Endodermal cell (in vitro differentiated cells): ENCODE measurements at regions not wholly inside any gene's neighbourhood (a gene's known extent, or its start where the extent isn't known, plus 50 kb on each side); places are given as distances from the start of the nearest gene placed in this dataset.

Source experiments
- DNase-seq: peaks from one replicate; pipeline ENCODE4 v3.0.0-alpha.2; 2017
- H3K27ac ChIP-seq: 2 replicates; pipeline ENCODE4 v1.5.1; 2013; ENCODE audit warnings: mild to moderate bottlenecking, low read depth, low read length, moderate library complexity
- H3K27me3 ChIP-seq: 2 replicates; pipeline ENCODE4 v1.6.1; 2013; ENCODE audit warnings: mild to moderate bottlenecking, low read length, moderate library complexity; ENCODE audit not compliant: insufficient read depth, control insufficient read depth, poor library complexity, severe bottlenecking
- H3K36me3 ChIP-seq: 2 replicates; pipeline ENCODE4 v1.7.0; 2013; ENCODE audit warnings: mild to moderate bottlenecking, low read length, moderate library complexity; ENCODE audit not compliant: control insufficient read depth, insufficient read depth
- H3K4me1 ChIP-seq: one replicate; pipeline ENCODE4 v1.7.0; 2013; ENCODE audit warnings: low read length; ENCODE audit not compliant: control insufficient read depth, insufficient read depth
- H3K4me3 ChIP-seq: 2 replicates; pipeline ENCODE4 v1.5.1; 2013; ENCODE audit warnings: mild to moderate bottlenecking, low read length, moderate library complexity
- H3K9ac ChIP-seq: 2 replicates; pipeline ENCODE4 v1.6.1; 2013; ENCODE audit warnings: mild to moderate bottlenecking, low read length, moderate library complexity; ENCODE audit not compliant: poor library complexity, severe bottlenecking; ENCODE audit errors: extremely low read depth
- H3K9me3 ChIP-seq: 2 replicates; pipeline ENCODE4 v1.6.1; 2013; ENCODE audit warnings: mild to moderate bottlenecking, low read length, moderate library complexity; ENCODE audit not compliant: control insufficient read depth
- H3K27ac Mint-ChIP-seq: 2 replicates; pipeline ENCODE4 v1.8.0; 2020; ENCODE audit warnings: mixed read lengths
- H3K27me3 Mint-ChIP-seq: 2 replicates; pipeline ENCODE4 v1.8.0; 2021; ENCODE audit warnings: mild to moderate bottlenecking, mixed read lengths; ENCODE audit not compliant: insufficient read depth
- H3K36me3 Mint-ChIP-seq: 2 replicates; pipeline ENCODE4 v1.8.0; 2020; ENCODE audit warnings: low read depth, mixed read lengths
- H3K4me1 Mint-ChIP-seq: 2 replicates; pipeline ENCODE4 v1.8.0; 2020; ENCODE audit warnings: mixed read lengths
- H3K4me3 Mint-ChIP-seq: 2 replicates; pipeline ENCODE4 v1.8.0; 2020; ENCODE audit warnings: mild to moderate bottlenecking, moderate library complexity, mixed read lengths
- H3K9me3 Mint-ChIP-seq: 2 replicates; pipeline ENCODE4 v1.8.0; 2020; ENCODE audit warnings: mild to moderate bottlenecking, mixed read lengths
- WGBS, 2 experiments: methylation state at CpG; one replicate each; pipeline versions ENCODE4 v1.1.5 to v1.1.7; 2013; ENCODE audit warnings: missing lambda C conversion rate in 2 of 2, mixed read lengths in 1 of 2; ENCODE audit not compliant: insufficient coverage in 1 of 2, insufficient read length in 1 of 2; 5-methylcytosine and 5-hydroxymethylcytosine counted together
- TF ChIP-seq, protein P1 (sequence below): fragments of 200-600 bp; sonication (generic); conservative IDR thresholded peaks from 2 replicates; pipeline ENCODE4 v1.5.0; 2021; ENCODE audit warnings: antibody characterized with exemption, mild to moderate bottlenecking

DNA sequence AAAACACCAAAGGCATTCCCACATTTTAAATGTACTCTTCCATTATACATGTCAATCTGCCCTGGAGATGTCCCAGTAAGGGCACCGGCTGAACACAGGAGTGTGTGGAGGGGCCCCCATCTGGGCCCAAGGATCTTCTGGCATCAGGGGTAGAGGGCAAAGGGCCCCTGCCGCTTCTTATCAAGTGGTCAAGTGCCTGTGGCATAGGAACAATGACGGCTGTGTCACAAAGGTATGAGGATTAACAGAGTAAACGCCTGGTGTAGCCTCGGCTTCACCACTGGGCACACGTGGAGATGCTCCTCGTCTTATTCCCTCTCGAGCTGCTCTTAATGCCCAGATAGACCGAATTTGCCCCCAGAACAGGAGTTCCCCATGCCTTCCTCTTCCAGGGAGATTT is 169.7 kb upstream of the GLI2 start:
- Histone ChIP-seq H3K4me3 (no peak overlapping the region), H3K27me3 (peaks cover 32% of the 10 kb centered on the region), H3K27ac (no peak overlapping the region), H3K9me3 (no peaks in the 10 kb centered on the region), H3K4me1 (peaks cover 28% of the 10 kb centered on the region), H3K36me3 (no peaks in the 10 kb centered on the region), H3K9ac (no peak overlapping the region)
- Mint-ChIP-seq H3K27ac (no peak overlapping the region), H3K9me3 (no peaks in the 10 kb centered on the region), H3K4me1 (peaks cover 26% of the 10 kb centered on the region), H3K27me3 (peaks cover 64% of the 10 kb centered on the region), H3K36me3 (no peaks in the 10 kb centered on the region), H3K4me3 (no peak overlapping the region)
- TF ChIP-seq, protein P1, sequence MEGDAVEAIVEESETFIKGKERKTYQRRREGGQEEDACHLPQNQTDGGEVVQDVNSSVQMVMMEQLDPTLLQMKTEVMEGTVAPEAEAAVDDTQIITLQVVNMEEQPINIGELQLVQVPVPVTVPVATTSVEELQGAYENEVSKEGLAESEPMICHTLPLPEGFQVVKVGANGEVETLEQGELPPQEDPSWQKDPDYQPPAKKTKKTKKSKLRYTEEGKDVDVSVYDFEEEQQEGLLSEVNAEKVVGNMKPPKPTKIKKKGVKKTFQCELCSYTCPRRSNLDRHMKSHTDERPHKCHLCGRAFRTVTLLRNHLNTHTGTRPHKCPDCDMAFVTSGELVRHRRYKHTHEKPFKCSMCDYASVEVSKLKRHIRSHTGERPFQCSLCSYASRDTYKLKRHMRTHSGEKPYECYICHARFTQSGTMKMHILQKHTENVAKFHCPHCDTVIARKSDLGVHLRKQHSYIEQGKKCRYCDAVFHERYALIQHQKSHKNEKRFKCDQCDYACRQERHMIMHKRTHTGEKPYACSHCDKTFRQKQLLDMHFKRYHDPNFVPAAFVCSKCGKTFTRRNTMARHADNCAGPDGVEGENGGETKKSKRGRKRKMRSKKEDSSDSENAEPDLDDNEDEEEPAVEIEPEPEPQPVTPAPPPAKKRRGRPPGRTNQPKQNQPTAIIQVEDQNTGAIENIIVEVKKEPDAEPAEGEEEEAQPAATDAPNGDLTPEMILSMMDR = no peak
- no peak for DNase-seq
- WGBS, 2 experiments = 72 to 80% methylated on average over 9 of the region's 9 CpGs

DNA sequence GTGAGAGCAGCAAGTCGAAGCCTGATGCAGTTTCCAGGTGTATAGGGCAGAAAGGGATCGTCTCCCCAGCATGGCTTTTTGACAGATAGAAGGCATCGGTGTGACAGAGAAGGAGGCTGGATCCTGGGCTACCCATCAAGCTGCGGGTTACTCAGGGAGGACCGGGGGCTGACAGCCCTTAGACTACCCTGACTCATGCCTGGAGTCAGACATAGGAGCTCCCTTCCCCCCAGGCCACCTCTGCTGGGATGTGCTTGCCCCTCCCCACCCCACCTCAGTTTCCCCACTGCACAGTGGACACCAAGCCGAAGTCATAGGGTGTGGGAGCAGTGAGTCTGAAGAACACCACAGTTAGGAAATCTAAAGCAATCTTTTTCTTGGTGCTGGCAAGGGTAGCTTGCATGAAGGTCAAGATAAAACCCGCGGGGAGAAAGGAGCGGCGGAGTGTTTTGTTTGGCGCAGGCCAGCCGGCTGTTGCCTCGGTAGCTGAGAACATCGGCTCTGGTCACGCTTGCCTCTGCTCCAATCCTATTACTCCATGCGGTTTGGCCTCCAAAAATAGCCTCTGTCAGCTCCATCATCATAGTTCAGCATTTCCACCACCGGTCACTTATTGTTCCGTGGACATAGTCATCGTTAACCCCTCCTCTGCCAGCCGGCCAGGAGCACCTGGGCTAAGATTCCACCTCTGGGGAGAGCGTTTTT is 169.2 kb upstream of the GLI2 start:
- peaks cover 64% of the 10 kb centered on the region for H3K27me3 Mint-ChIP-seq
- peaks cover 26% of the 10 kb centered on the region for H3K4me1 Mint-ChIP-seq
- Histone ChIP-seq H3K4me1 (peaks cover 28% of the 10 kb centered on the region), H3K9ac (no peak overlapping the region), H3K27me3 (peaks cover 36% of the 10 kb centered on the region), H3K4me3 (no peak overlapping the region), H3K9me3 (no peaks in the 10 kb centered on the region), H3K36me3 (no peaks in the 10 kb centered on the region), H3K27ac (no peak overlapping the region)
- no peak overlapping the region for H3K4me3 Mint-ChIP-seq
- no peak for DNase-seq
- H3K27ac Mint-ChIP-seq = no peak overlapping the region
- no peaks in the 10 kb centered on the region for H3K36me3 Mint-ChIP-seq
- TF ChIP-seq, protein P1 = no peak
- no peaks in the 10 kb centered on the region for H3K9me3 Mint-ChIP-seq
- WGBS, 2 experiments = 90 to 92% methylated on average over 15 to 21 of the region's 21 CpGs

DNA sequence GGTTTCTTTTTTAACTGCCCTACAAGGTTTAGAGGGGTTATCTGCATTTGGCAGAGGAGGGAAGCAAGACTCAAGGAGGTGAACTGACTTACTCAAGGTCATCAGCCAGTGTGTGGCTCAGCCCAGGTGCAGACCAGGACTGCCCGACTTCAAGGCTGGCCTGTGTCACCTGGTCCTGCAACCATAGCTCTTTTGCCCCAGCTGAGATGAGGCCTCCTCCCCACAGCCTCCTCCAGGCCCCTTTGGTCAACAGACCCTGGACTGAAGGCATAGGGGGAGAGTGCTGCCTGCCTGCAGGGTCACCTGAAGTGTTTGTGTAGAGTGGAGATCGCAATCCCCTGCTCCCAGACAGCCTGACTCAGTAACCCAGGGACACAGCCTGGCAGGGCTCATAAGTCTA is 168.5 kb upstream of the GLI2 start:
- H3K27me3 ChIP-seq = peaks cover 36% of the 10 kb centered on the region
- H3K36me3 Mint-ChIP-seq = no peaks in the 10 kb centered on the region
- H3K27ac Mint-ChIP-seq = no peak overlapping the region
- H3K36me3 ChIP-seq = no peaks in the 10 kb centered on the region
- H3K4me3 Mint-ChIP-seq = no peak overlapping the region
- peaks cover 26% of the 10 kb centered on the region for H3K4me1 Mint-ChIP-seq
- H3K9me3 Mint-ChIP-seq = no peaks in the 10 kb centered on the region
- no peak for DNase-seq
- H3K9ac ChIP-seq = no peak overlapping the region
- TF ChIP-seq, protein P1 = no peak
- no peaks in the 10 kb centered on the region for H3K9me3 ChIP-seq
- H3K4me3 ChIP-seq = no peak overlapping the region
- 94% methylated on average over 2 of the region's 2 CpGs; no CpG with 5 or more reads in 1 of the 2 experiments for WGBS, 2 experiments
- no peak overlapping the region for H3K27ac ChIP-seq
- peaks cover 64% of the 10 kb centered on the region for H3K27me3 Mint-ChIP-seq
- peaks cover 28% of the 10 kb centered on the region for H3K4me1 ChIP-seq
